ENCODE measurements at regions not wholly inside any gene's neighbourhood (a gene's known extent, or its start where the extent isn't known, plus 50 kb on each side); places are given as distances from the start of the nearest gene placed in this dataset.

GRCh38 chr4:27629532-27630225, 769.0 kb downstream of the STIM2 start:
- Histone ChIP-seq H3K4me3 (ENCODE audit: low read length) (no peak overlapping the region), H3K36me3 (ENCODE audit: insufficient read depth, low read length) (no peaks in the 10 kb centered on the region), H3K4me1 (ENCODE audit: insufficient read depth, low read length) (no peaks in the 10 kb centered on the region), H3K9me3 (ENCODE audit: control insufficient read depth in 1 of 2, insufficient read depth in 1 of 2, low read length in 2 of 2) (no peaks in the 10 kb centered on the region), H3K27ac (ENCODE audit: low read depth in 1 of 2, low read length in 2 of 2) (no peak overlapping the region), H3K27me3 (ENCODE audit: control insufficient read depth in 1 of 2, insufficient read depth in 2 of 2, low read length in 2 of 2) (no peaks in the 10 kb centered on the region)
- Mint-ChIP-seq H3K9me3 (peaks cover 7% of the 10 kb centered on the region), H3K27ac (no peak overlapping the region), H3K4me3 (no peak overlapping the region), H3K36me3 (ENCODE audit: low read depth) (no peaks in the 10 kb centered on the region), H3K4me1 (ENCODE audit: low read depth) (no peaks in the 10 kb centered on the region), H3K27me3 (no peaks in the 10 kb centered on the region)
- TF ChIP-seq CTCF (IDR thresholded peaks at IDR 0.05) = no peak
- no peak for ATAC-seq (ENCODE audit: poor library complexity)
- CTCF ChIA-PET = no interaction called here
- no peak for DNase-seq
- POLR2A ChIA-PET = interaction anchor here (0.6 kb wide), 1 partner anchor 53 kb away, joined by 3 read pairs; no protein-coding TSS in a partner anchor
- intact Hi-C loops (cut with DNase I, micrococcal nuclease) = no loop called here

DNA sequence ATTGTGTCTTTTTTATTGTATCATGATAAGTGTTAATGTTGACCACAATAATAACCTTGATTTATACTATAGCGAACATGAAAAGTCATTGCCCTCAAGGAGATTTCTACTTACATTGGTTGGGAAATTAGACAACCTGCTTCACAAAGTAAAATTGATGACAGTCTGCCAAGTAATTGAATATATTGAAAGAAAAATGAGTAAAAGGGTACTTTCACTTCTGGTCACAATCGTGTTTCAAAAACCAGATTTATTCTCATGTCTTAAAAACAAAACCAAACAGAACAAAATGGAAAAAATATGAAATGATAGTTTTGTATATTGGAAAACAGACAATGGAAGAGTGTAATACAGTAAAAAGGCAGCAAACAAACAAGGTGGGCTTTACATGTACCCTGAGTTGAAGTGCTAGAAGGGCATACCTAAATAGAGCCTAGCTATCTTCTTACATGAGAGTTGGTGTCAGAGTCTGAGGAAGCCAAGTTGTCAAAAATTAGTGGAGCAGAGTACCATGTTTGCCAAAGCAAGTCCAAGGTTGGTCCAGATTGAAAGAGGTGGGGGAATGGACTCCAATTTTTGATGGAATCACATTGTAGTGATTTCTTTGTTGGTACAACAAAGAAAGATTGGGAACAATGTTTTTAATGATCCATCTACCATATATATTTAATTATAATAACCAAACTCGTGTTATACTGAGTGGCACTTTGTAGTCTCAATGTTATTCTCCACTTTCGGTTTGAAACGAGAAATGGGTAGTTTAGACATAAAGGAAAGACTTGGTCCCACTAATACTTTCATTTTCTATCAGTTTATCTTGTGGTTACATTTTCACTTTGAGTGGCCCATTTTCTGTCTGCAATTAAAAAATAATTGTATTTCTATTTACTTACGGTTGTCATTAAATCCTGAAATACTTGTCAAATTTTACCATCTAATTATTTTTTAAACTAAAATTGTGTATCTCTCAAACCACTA, 775.6 kb downstream of the STIM2 start:
- H3K36me3 ChIP-seq (ENCODE audit: insufficient read depth, low read length) = no peaks in the 10 kb centered on the region
- no peak overlapping the region for H3K4me3 ChIP-seq (ENCODE audit: low read length)
- H3K9me3 Mint-ChIP-seq = no peaks in the 10 kb centered on the region
- H3K4me3 Mint-ChIP-seq = no peak overlapping the region
- no peaks in the 10 kb centered on the region for H3K27me3 ChIP-seq (ENCODE audit: control insufficient read depth in 1 of 2, insufficient read depth in 2 of 2, low read length in 2 of 2)
- intact Hi-C loops (cut with DNase I, micrococcal nuclease) = no loop called here
- POLR2A ChIA-PET = no interaction called here
- H3K9me3 ChIP-seq (ENCODE audit: control insufficient read depth in 1 of 2, insufficient read depth in 1 of 2, low read length in 2 of 2) = no peaks in the 10 kb centered on the region
- H3K4me1 ChIP-seq (ENCODE audit: insufficient read depth, low read length) = no peaks in the 10 kb centered on the region
- ATAC-seq (ENCODE audit: poor library complexity) (no peak), DNase-seq (no peak)
- CTCF ChIA-PET = no interaction called here
- H3K4me1 Mint-ChIP-seq (ENCODE audit: low read depth) = no peaks in the 10 kb centered on the region
- no peaks in the 10 kb centered on the region for H3K27me3 Mint-ChIP-seq
- no peak for TF ChIP-seq CTCF (IDR thresholded peaks at IDR 0.05)
- no peak overlapping the region for H3K27ac ChIP-seq (ENCODE audit: low read depth in 1 of 2, low read length in 2 of 2)
- no peak overlapping the region for H3K27ac Mint-ChIP-seq
- H3K36me3 Mint-ChIP-seq (ENCODE audit: low read depth) = no peaks in the 10 kb centered on the region

- intact Hi-C loops (cut with DNase I, micrococcal nuclease) = no loop called here
- Mint-ChIP-seq H3K27me3 (no peaks in the 10 kb centered on the region), H3K9me3 (no peaks in the 10 kb centered on the region), H3K4me3 (no peak overlapping the region), H3K4me1 (ENCODE audit: low read depth) (no peaks in the 10 kb centered on the region), H3K36me3 (ENCODE audit: low read depth) (no peaks in the 10 kb centered on the region), H3K27ac (no peak overlapping the region)
- Histone ChIP-seq H3K9me3 (ENCODE audit: control insufficient read depth in 1 of 2, insufficient read depth in 1 of 2, low read length in 2 of 2) (no peaks in the 10 kb centered on the region), H3K4me1 (ENCODE audit: insufficient read depth, low read length) (no peaks in the 10 kb centered on the region), H3K4me3 (ENCODE audit: low read length) (no peak overlapping the region), H3K27me3 (ENCODE audit: control insufficient read depth in 1 of 2, insufficient read depth in 2 of 2, low read length in 2 of 2) (no peaks in the 10 kb centered on the region), H3K27ac (ENCODE audit: low read depth in 1 of 2, low read length in 2 of 2) (no peak overlapping the region), H3K36me3 (ENCODE audit: insufficient read depth, low read length) (no peaks in the 10 kb centered on the region)
- POLR2A ChIA-PET = no interaction called here
- DNase-seq (no peak), ATAC-seq (ENCODE audit: poor library complexity) (no peak)
- TF ChIP-seq CTCF (IDR thresholded peaks at IDR 0.05) = no peak
- CTCF ChIA-PET = no interaction called here
Measured at GRCh38 chr4:27638163-27638915, 777.7 kb downstream of the STIM2 start.

All from CD4-positive, alpha-beta T cell (primary cell).